HG03139 (cell line): ENCODE measurements at regions not wholly inside any gene's neighbourhood (a gene's known extent, or its start where the extent isn't known, plus 50 kb on each side); places are given as distances from the start of the nearest gene placed in this dataset.

Experiments used
- ATAC-seq: cut with Tn5 transposase; IDR thresholded peaks from one replicate; pipeline ENCODE4 v1.9.1; 2021; ENCODE audit not compliant: unreplicated experiment

DNA sequence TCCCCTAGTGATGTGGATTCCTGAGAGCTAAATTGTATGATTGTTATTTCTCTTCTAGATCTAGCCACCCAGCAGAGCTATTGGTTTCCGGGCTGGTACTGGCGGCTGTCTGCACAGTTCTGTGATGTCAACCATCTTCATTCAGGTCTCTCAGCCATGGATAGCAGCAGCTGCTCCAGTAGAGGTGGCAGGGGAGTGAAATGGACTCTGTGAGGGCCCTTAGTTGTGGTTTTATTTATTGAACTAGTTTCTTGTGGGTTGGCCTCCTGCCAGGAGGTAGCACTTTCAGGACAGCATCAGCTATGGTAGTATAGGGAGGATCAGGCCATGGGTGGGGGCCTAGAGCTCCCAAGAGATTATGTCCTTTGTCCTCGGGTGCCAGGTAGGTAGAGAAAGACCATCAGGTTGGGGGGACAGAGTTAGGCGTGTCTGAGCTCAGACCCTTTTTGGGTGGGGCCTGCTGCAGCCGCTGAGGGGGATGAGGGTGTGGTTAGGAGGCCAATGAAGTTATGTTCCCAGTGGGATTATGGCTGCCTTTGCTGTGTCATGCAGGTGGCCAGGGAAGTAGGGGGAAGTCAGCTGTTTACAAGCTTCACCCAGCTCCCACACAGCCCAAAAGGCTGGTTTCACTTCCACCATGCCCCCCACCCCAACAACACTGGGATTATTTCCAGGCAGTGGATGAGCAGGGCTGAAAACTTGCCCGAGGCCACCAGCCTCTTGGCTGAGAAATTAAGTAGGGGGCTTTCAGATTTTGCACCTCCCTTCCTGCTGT is 55.1 kb upstream of the RGS4 start:
- ATAC-seq: no peak

DNA sequence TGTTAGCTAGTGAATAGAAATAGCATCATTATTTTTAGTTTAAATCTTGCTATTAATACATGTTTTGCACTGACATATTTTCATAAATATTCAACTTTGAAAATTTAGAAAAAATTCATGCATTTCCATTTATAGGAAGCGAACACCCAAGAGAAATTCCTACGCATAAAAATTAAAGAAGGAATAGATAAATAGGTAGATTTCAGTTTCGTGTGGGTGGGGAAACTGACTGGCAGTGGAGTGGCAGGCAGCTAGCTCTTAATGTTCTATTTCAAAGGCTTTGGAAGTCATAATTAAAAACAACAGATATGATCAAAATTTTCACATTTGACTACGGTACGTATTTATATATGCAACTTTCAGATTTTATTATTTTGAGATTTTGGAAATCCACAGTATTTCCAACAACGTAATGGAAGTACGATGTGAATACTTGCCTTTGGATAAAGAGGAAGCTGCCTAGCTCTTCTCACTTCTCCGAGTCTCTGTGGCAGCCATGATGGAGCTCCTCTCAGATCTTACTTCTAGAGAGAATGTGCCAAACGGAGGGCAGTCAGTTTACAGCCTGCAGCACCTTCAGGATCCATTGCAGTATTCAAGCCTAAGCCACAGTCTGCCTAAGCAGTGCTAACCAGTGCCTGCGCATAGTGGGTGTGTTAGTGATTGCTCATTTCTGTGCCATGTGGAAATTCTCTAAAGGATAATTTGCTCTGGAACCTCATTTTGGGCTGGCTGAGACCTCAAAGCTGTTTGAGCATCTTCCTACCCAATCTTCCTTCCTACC is 62.9 kb upstream of the RGS4 start:
- ATAC-seq: no peak

DNA sequence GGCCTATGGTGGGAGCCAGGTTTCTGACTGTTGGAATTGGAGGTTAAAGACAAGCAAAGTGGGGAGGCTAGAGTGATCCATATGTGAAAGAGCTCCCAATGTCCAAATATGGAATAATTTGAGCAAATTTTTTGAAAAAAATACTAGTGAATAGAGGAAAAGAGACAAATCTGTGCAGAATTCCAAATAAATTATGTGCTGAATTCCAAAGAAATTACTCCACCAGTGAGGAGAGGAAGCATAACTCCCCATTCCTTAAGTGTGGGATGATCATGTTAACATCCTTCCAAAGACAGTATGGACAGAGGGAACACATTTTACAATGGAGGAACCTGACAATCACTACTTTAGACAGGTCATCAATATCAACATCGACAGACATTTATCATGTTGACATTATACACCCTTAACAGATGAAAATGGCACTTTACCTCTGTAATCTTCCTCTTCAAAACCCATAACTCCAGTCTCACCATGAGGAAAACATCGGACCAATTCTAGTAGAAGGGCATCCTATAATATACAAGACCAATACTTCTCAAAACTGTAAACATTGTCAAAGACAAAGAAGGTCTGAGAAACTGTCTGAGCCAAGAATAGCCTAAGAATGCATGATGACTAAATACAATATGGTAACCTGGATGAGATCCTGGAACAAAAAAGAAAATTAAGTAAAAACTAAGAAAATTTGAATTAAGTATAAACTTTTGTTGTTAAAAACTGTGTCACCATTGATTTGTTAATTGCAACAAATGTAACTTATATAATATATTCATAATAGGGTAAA is 71.5 kb upstream of the RGS4 start:
- no peak for ATAC-seq

DNA sequence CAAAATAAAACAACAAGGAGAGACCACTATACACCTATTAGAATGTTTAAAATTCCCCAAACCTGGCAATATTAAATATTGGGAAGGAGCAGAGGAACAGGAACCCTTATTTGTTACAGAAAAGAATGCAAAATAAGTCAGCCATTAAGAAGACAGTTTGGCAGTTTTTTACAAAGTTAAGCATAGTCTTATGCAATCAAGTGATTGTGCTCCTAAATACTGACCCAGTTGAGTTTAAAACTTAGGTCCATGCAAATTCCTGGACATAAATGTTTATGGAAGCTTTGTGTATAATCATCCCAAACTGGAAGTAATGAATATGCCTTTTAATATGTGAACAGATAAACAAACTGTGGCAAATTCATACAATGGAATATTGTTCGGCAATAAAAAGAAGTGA is 72.9 kb upstream of the RGS4 start:
- ATAC-seq: no peak

DNA sequence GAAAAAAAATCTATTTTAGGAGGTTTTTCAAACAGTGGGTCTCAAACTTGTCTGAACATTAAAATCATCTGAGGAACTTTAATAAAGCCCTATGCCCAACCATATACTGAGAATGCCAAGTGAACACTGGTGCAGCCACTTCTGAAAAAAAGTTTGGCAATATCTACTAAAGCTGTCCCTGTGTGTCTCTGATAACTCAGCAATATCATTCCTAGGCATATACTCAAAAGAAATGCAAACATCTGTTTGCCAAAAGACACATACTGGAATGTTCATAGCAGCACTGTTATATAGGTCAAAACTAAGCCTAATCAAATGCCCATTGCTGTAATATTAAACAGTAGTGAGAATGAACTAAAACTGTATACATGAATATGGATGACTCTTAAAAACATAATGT is 74.2 kb upstream of the RGS4 start:
- ATAC-seq: no peak

GRCh38 chr1:162993846-162994245 is 75.3 kb upstream of the RGS4 start:
- no peak for ATAC-seq

GRCh38 chr1:162992945-162993344 is 76.2 kb upstream of the RGS4 start:
- no peak for ATAC-seq

GRCh38 chr1:162991444-162991843 is 77.7 kb upstream of the RGS4 start:
- ATAC-seq: no peak

DNA sequence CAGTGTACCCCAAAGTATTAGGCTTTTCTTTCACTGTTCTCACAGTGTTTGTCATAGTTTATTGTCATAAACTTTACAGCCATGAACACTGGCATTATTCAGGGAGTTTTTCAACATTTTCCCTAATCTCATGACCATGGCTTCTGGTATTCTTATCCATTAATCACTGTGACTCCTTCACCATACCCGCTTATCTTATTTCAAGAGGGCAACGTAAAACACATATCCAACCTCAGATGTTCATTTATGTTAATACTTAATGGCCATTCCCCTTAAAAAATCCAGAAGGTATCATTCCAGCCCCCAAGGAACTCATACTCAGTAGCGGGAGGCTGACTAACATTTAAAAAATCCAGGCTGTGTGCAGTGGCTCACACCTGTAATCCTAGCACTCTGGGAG is 78.5 kb upstream of the RGS4 start:
- no peak for ATAC-seq

- ATAC-seq: no peak
These were observed 80.3 kb upstream of the RGS4 start for GRCh38 chr1:162988869-162989268.

DNA sequence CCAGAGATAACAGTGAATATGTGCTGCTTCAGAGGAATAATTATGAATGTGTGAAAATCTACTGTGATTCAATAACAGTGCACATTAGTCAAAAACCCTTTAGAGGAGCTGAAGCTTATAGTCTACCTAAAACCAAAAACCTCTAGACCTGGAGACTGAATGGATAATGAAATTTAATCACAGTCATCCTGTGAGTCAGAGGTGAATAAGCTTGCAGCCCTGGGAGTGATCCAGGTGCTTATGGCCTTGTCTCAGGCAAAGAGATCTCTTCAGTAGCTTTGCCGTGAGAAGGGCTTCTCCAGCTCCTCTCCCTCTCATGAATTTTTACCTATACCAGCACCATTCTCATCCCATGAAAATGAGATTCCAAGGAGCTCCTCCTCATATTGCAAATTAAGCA is 81.3 kb upstream of the RGS4 start:
- ATAC-seq: no peak

DNA sequence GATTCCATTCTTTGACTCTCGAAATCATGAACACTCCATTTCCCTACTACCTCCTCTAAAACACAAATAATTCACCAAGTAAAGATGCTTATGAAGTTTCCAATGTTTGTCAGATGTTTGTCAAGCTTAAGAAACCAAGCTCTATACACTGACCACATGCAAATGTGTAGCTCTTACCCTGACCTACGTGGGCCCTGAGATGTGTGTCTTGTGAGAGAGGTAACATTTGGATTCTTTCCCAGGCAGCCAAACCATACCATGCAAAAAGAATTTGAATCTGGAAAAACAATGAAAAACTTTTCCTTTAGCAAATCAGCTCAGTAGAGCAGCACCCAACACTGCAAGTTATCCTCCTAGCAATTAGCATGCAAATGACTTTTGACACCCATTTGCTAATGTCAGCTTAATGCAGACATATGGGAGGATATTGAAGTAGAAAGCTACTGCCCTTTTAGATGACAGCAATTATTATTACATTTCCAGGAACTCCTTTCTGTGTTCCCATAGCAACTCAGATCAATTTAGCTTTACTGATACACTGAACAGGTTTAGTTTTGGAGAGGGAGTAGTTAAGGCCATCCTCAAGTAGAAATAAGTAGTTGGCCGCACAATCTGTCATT is 83.2 kb upstream of the RGS4 start:
- ATAC-seq: no peak

DNA sequence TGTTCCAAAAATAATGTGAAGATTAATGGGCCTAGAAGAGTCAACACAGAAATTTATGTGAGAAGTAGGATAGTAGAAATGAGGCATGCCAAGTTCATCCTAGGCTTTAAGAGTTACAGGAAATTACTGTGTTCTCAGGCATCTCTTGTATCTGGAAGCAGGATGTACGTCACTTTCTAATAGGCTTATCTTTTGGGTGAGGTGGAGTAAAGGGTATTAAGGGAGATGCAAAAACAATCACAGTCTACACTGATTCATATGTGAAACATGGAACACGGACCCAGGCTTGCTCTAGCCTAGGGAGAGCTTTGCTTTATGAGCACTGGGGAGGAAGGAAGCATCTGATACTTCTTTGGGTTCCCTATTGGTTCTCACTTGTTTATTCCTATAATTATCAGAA is 84.5 kb upstream of the RGS4 start:
- ATAC-seq: no peak

DNA sequence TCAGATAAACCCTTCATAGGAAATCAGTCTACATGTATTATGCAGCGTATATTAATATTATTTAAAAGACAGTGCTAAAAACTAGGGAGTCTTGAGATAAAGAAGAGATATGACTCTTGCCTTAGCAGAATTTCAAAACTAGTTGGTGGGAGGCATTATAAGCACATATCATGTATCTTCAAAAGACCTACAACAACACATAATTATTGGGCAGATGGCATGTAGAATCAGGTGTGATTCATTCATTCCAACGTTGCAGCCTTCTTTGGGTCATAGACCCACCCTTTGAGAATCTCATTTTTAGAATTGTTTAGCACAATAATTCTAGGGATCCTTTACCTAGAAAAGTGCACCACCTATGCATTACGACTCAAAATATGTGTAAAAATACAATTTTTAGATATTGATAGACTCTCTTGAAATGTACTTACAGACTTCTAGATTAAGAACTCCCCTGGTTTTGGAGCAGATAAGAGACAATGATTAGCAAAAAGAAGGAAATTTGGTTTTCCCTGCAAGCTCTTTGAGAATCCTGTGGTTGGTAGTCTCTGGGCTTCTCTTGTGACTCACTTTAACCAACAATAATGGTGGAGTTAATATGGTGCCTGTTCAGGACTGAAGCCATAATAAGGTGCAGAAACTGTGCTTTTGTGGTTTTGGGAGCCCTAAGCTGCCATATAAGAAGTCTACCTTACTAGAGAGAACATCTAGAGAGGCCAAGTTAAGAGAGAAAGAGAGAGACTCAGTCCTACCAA is 85.3 kb upstream of the RGS4 start:
- no peak for ATAC-seq

- ATAC-seq: no peak
These were observed 86.8 kb upstream of the RGS4 start for GRCh38 chr1:162982364-162982763.

GRCh38 chr1:162977944-162978568 is 91.1 kb upstream of the RGS4 start:
- no peak for ATAC-seq

- no peak for ATAC-seq
These were observed 92.5 kb upstream of the RGS4 start for GRCh38 chr1:162976628-162977027.

- ATAC-seq: no peak
These were observed 94.4 kb upstream of the RGS4 start for GRCh38 chr1:162974810-162975209.

GRCh38 chr1:162973381-162973795 is 95.8 kb upstream of the RGS4 start:
- no peak for ATAC-seq

DNA sequence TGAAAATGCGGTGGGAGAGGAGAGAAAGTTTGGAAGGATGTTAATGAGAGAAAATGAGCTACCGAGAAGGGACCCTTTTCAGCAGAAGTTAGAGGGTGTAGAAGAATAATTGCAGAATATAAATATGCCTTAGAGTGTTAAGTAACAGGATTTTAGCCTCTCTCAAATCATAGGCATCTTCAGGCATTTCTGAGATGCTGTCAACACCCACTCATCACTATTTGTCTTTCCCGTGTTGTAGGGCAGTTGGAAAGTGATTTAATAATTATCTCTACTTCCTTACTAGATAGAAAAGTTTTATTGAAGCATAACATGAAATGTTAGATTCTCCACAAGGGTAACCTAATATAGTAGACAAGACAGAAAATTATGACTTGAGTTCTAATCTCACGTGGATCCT is 96.4 kb upstream of the RGS4 start:
- ATAC-seq: no peak
